ENCODE measurements at regions not wholly inside any gene's neighbourhood (a gene's known extent, or its start where the extent isn't known, plus 50 kb on each side); places are given as distances from the start of the nearest gene placed in this dataset.

DNA sequence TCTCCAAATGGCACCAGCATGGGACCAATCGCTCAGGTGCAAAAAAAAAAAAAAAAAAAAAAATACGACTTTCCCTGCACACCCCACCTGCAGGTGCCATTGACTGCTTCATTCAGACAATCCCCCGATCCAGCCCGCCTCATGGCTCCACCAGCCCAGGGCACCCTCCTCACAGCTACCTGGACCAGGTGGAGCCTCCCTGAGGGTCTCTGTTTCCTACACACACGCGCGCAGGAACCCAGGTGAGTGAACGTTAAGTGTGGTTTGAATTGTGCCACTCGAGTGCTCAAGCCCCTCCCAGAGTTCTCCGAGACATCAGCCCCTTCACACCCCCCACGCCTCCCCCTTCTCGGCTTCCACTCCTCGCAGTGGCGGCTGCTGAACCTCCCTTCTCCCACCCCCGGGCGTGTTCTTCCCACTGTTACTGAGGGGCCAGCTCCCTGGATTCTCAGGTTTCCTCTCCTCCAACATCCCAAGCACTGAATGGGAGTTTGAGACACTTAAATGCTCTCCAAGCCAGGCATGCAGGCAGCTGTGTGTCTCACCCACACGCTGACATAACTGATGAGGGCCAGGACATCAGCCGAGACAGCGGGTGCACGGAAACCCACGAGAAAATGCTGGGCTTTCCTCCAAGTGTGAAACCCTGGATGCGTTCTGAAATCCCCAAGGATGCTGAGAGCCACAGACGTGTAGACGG lies 88.8 kb upstream of the SNTG2 start:
- TF ChIP-seq CTCF (IDR thresholded peaks at IDR 0.05) (no peak), EZH2 (IDR thresholded peaks at IDR 0.05; ENCODE audit: borderline replicate concordance, insufficient read depth, low read depth, low read length, poor library complexity, severe bottlenecking) (no peak)
